ENCODE measurements at regions not wholly inside any gene's neighbourhood (a gene's known extent, or its start where the extent isn't known, plus 50 kb on each side); places are given as distances from the start of the nearest gene placed in this dataset.
"Not testable (repeated sequence)": the region's sequence is repeated elsewhere in the genome, so short reads cannot be mapped to it uniquely, and the experiment has no call there.

GRCh38 chr13:72585254-72585653 is 142.2 kb downstream of the MZT1 start:
- DNase-seq (ENCODE audit: low spot score): no peak

GRCh38 chr13:72571191-72571590 is 156.2 kb downstream of the MZT1 start:
- DNase-seq (ENCODE audit: low spot score): no peak

GRCh38 chr13:72570019-72570418 is 157.4 kb downstream of the MZT1 start:
- DNase-seq (ENCODE audit: low spot score): no peak

- DNase-seq (ENCODE audit: low spot score): no peak
Observed at GRCh38 chr13:72567566-72567965, 159.9 kb downstream of the MZT1 start.

- no peak for DNase-seq (ENCODE audit: low spot score)
Observed at GRCh38 chr13:72566526-72566925, 160.9 kb downstream of the MZT1 start.

GRCh38 chr13:72565893-72566292 is 161.5 kb downstream of the MZT1 start:
- DNase-seq (ENCODE audit: low spot score): no peak

GRCh38 chr13:72562686-72563085 is 164.7 kb downstream of the MZT1 start:
- no peak for DNase-seq (ENCODE audit: low spot score)

DNA sequence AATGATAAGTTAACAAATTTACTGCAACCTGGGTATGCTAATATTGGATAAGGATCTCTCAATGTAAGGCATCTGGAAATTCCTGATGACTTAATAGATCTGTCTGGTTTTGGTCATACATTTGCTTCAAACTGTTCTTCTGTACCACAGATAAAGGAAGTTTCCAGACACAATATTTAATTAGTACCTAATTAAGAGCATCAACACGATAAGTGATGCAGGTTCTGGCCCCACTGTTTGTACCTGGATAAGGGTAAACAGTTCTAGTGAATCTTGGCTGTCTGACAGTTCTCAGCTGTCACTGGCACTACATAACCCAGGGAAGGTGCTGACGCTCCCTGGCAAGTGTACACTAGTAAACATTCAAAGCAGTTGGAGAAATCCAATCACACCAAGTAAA is 165.6 kb downstream of the MZT1 start:
- DNase-seq (ENCODE audit: low spot score): no peak

- no peak for DNase-seq (ENCODE audit: low spot score)
Observed at GRCh38 chr13:72559716-72560115, 167.7 kb downstream of the MZT1 start.

DNA sequence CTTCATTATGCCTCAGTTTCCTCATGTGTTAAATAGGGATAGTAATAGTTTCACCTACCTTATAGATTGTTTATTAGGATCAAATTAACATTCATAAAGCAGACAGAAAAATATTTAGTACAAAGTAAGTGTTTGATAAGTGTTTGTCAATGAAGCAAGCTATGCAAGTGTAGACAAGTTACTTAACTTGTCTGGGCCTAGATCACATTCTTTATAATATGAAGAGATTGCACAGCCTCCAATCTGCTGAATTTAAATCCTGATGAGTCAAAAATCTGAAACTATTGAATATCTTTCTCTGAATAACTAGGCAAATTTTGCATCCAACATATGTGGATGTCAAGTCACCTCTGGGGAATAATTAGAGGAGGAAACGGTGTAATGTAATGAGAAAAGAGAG is 170.5 kb downstream of the MZT1 start:
- DNase-seq (ENCODE audit: low spot score): no peak

- DNase-seq (ENCODE audit: low spot score): no peak
Observed at GRCh38 chr13:72555601-72556000, 171.8 kb downstream of the MZT1 start.

GRCh38 chr13:72552731-72553130 is 174.7 kb downstream of the MZT1 start:
- no peak for DNase-seq (ENCODE audit: low spot score)

DNA sequence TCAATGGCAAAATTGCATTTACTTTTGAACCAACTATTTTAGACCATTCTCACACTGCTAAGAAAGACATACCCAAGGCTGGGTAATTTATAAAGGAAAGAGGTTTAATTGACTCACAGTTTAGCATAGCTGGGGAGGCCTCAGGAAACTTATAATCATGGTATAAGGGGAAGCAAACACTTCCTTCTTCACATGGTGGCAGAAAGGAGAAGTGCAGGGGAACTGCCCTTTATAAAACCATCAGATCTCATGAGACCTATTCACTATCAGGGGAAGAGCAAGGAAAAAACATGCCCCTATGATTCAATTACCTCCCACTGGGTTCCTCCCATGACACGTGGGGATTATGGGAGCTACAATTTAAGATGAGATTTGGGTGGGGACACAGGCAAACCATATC is 181.5 kb downstream of the MZT1 start:
- not testable (repeated sequence) for DNase-seq (ENCODE audit: low spot score)

- no peak for DNase-seq (ENCODE audit: low spot score)
Observed at GRCh38 chr13:72545030-72545719, 182.3 kb downstream of the MZT1 start.

- no peak for DNase-seq (ENCODE audit: low spot score)
Observed at GRCh38 chr13:72544042-72544441, 183.4 kb downstream of the MZT1 start.

DNA sequence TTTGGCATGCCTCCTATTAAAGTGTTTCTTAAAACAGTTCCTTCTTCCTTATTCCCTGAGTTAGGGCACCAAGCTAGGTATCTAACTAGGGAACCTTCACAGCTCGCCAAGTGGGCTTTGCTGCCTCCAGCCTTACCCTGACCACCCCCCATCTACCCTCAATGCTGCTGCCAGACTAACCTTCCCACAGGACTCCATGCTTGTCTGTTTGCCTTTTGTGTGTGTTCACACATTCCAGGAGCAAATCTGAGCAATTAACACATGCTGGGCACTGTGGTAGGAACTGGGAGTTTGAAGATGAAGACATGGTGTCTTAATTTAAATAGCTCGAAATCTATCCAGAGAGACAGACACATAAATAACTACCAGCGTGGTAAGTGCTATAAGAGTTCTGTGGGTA is 185.2 kb downstream of the MZT1 start:
- no peak for DNase-seq (ENCODE audit: low spot score)

- no peak for DNase-seq (ENCODE audit: low spot score)
Observed at GRCh38 chr13:72541674-72542073, 185.8 kb downstream of the MZT1 start.

DNA sequence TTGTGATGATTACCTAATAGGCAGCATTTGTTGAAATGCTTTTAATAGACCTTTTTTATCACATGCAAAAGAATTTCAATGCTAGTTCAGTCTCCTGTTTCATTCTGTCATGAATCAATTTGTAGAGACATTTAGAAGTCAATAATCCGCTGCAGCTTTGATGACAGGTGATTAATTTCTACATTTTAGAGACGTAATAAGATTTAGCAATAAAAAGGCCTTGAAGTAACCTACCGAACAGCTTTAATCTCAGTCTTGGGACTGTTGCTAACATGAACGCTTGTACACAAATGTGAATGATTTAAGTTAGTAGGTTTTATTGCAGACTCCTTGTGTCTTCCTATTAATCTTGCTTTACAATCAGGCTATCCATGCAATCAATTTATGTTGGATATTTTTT is 186.5 kb downstream of the MZT1 start:
- no peak for DNase-seq (ENCODE audit: low spot score)

- DNase-seq (ENCODE audit: low spot score): no peak
Observed at GRCh38 chr13:72539925-72540324, 187.5 kb downstream of the MZT1 start.

GRCh38 chr13:72537782-72538181 is 189.6 kb downstream of the MZT1 start:
- no peak for DNase-seq (ENCODE audit: low spot score)

DNA sequence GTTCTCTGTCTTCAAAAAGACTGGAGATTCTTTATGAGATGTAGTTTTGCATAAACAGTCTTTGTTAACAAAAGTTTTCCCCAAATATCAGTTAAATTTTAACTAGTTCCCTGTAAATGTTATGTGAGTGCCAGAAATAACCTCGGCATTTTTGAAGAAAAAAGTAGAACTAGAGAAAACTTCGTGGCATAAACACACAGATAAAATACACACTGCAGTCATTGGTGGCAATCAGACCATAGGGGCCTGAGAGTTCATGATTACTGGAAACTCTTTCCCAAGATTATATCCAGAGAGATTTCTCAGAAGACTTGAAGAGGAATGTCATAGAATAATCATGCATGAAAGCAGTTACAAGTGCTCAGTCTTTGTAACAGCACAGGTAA is 190.0 kb downstream of the MZT1 start:
- DNase-seq (ENCODE audit: low spot score): no peak

GRCh38 chr13:72536714-72537394 is 190.6 kb downstream of the MZT1 start:
- no peak for DNase-seq (ENCODE audit: low spot score)

DNA sequence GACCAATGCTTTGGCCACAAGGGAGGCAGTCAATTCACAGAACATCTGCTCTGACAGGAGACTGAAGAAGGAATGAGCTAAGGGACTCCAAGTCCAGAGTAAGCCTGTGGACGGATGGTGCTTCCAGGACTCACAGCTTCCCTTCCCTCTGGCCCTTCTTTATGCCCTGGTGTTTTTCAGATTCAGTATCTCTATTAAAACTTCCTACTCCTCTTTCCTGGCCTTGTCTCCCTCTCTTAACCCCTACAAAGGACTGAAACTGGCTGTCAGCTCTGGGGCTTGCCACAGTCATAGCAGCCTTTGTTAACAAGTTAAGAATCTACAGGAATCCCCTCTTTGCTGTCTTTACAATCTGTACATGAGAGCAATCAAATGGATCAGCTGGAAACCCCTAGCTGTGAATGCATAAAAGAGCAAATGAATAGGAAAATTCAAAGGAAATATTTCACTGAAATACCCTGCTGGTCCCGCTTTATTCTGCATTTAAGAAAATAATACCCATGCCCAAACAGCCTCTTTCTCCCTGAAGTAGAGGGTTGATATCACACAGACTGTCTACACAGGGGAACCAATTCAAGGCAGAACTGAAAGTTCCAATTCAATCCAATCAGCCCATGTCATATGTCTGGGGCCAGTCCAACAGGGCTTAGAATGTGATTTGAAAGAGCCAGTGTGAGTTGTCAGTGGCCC is 192.3 kb downstream of the MZT1 start:
- DNase-seq (ENCODE audit: low spot score): no peak

All from ecto neural progenitor cell (in vitro differentiated cells).